IPS DF 6.9 (cell line): ENCODE measurements at regions not wholly inside any gene's neighbourhood (a gene's known extent, or its start where the extent isn't known, plus 50 kb on each side); places are given as distances from the start of the nearest gene placed in this dataset.

ENCODE experiments used
- DNase-seq: peaks from one replicate; pipeline ENCODE4 v3.0.0-alpha.2; 2013; ENCODE audit warnings: low read depth, low spot score
- H3K27ac ChIP-seq: one replicate; pipeline ENCODE4 v1.5.1; 2013; ENCODE audit warnings: low read length, control low read depth
- H3K27me3 ChIP-seq: 2 replicates; pipeline ENCODE4 v1.6.1; 2013; ENCODE audit warnings: mild to moderate bottlenecking, low read length; ENCODE audit not compliant: control insufficient read depth, insufficient read depth
- H3K36me3 ChIP-seq: 2 replicates; pipeline ENCODE4 v1.6.1; 2013; ENCODE audit warnings: low read length; ENCODE audit not compliant: control insufficient read depth, insufficient read depth
- H3K4me1 ChIP-seq: 2 replicates; pipeline ENCODE4 v1.6.1; 2013; ENCODE audit warnings: low read length; ENCODE audit not compliant: control insufficient read depth, insufficient read depth
- H3K4me3 ChIP-seq: 2 replicates; pipeline ENCODE4 v1.5.1; 2013; ENCODE audit warnings: mild to moderate bottlenecking, low read length
- H3K9me3 ChIP-seq: 2 replicates; pipeline ENCODE4 v1.6.1; 2013; ENCODE audit warnings: low read length, inconsistent platforms; ENCODE audit not compliant: control insufficient read depth, insufficient read depth
- WGBS: extraction: QIAGEN DNeasy Blood & Tissue Kit; methylation state at CpG from one replicate; pipeline ENCODE4 v1.1.7; 2013; ENCODE audit warnings: mixed read lengths, missing lambda C conversion rate; ENCODE audit not compliant: insufficient read length, insufficient coverage; 5-methylcytosine and 5-hydroxymethylcytosine counted together

- no peak for DNase-seq
- Histone ChIP-seq H3K4me3 (no peak overlapping the region), H3K27ac (no peak overlapping the region), H3K27me3 (no peaks in the 10 kb centered on the region), H3K4me1 (peaks cover 3% of the 10 kb centered on the region), H3K36me3 (no peaks in the 10 kb centered on the region), H3K9me3 (no peaks in the 10 kb centered on the region)
- WGBS = no CpG with 5 or more reads among the region's 2 CpGs
These were observed 462.0 kb downstream of the PDCD6IP start for GRCh38 chr3:34260271-34261000.

- Histone ChIP-seq H3K9me3 (no peaks in the 10 kb centered on the region), H3K4me1 (peaks cover 3% of the 10 kb centered on the region), H3K4me3 (no peak overlapping the region), H3K27ac (no peak overlapping the region), H3K27me3 (no peaks in the 10 kb centered on the region), H3K36me3 (no peaks in the 10 kb centered on the region)
- WGBS = no CpG with 5 or more reads among the region's 1 CpG
- no peak for DNase-seq
These were observed 462.6 kb downstream of the PDCD6IP start for GRCh38 chr3:34261001-34261385.

GRCh38 chr3:34263101-34263621, 464.7 kb downstream of the PDCD6IP start:
- Histone ChIP-seq H3K36me3 (no peaks in the 10 kb centered on the region), H3K27me3 (no peaks in the 10 kb centered on the region), H3K4me1 (peaks cover 3% of the 10 kb centered on the region), H3K27ac (no peak overlapping the region), H3K9me3 (no peaks in the 10 kb centered on the region), H3K4me3 (no peak overlapping the region)
- no peak for DNase-seq
- no CpG with 5 or more reads among the region's 4 CpGs for WGBS

- no CpG with 5 or more reads among the region's 5 CpGs for WGBS
- Histone ChIP-seq H3K4me3 (no peak overlapping the region), H3K9me3 (no peaks in the 10 kb centered on the region), H3K27me3 (no peaks in the 10 kb centered on the region), H3K36me3 (no peaks in the 10 kb centered on the region), H3K4me1 (no peaks in the 10 kb centered on the region; the same call in 1 of the 2 replicates), H3K27ac (no peak overlapping the region)
- DNase-seq = no peak
These were observed 466.1 kb downstream of the PDCD6IP start for GRCh38 chr3:34264337-34265041.

- H3K9me3 ChIP-seq = no peaks in the 10 kb centered on the region
- no peaks in the 10 kb centered on the region; the same call in 1 of the 2 replicates for H3K4me1 ChIP-seq
- H3K27me3 ChIP-seq = no peaks in the 10 kb centered on the region
- H3K27ac ChIP-seq = no peak overlapping the region
- no peak overlapping the region for H3K4me3 ChIP-seq
- no peak for DNase-seq
- no peaks in the 10 kb centered on the region for H3K36me3 ChIP-seq
These were observed 468.7 kb downstream of the PDCD6IP start for GRCh38 chr3:34267088-34267487.

GRCh38 chr3:34268032-34268709, 469.7 kb downstream of the PDCD6IP start:
- H3K4me3 ChIP-seq = no peak overlapping the region
- no peak overlapping the region for H3K27ac ChIP-seq
- WGBS = no CpG with 5 or more reads among the region's 4 CpGs
- no peaks in the 10 kb centered on the region for H3K27me3 ChIP-seq
- H3K9me3 ChIP-seq = no peaks in the 10 kb centered on the region
- no peak for DNase-seq
- H3K4me1 ChIP-seq = no peaks in the 10 kb centered on the region; the same call in 1 of the 2 replicates
- no peaks in the 10 kb centered on the region for H3K36me3 ChIP-seq

GRCh38 chr3:34275811-34276210, 477.4 kb downstream of the PDCD6IP start:
- no peaks in the 10 kb centered on the region for H3K9me3 ChIP-seq

GRCh38 chr3:34276342-34276741, 477.9 kb downstream of the PDCD6IP start:
- no peaks in the 10 kb centered on the region for H3K9me3 ChIP-seq
- no peak overlapping the region for H3K27ac ChIP-seq
- no peaks in the 10 kb centered on the region for H3K36me3 ChIP-seq
- no peaks in the 10 kb centered on the region for H3K4me1 ChIP-seq
- DNase-seq = no peak
- H3K4me3 ChIP-seq = no peak overlapping the region
- H3K27me3 ChIP-seq = no peaks in the 10 kb centered on the region

More at GRCh38 chr3:34275811-34276210, 477.4 kb downstream of the PDCD6IP start:
- WGBS = no CpG with 5 or more reads among the region's 2 CpGs
- H3K27ac ChIP-seq = no peak overlapping the region
- no peak for DNase-seq
- no peaks in the 10 kb centered on the region for H3K4me1 ChIP-seq
- H3K36me3 ChIP-seq = no peaks in the 10 kb centered on the region
- H3K4me3 ChIP-seq = no peak overlapping the region
- no peaks in the 10 kb centered on the region for H3K27me3 ChIP-seq

GRCh38 chr3:34277110-34277509, 478.7 kb downstream of the PDCD6IP start:
- DNase-seq = no peak
- Histone ChIP-seq H3K36me3 (no peaks in the 10 kb centered on the region), H3K27ac (no peak overlapping the region), H3K9me3 (no peaks in the 10 kb centered on the region), H3K27me3 (no peaks in the 10 kb centered on the region), H3K4me3 (no peak overlapping the region), H3K4me1 (no peaks in the 10 kb centered on the region)
- no CpG with 5 or more reads among the region's 2 CpGs for WGBS

GRCh38 chr3:34279901-34280300, 481.5 kb downstream of the PDCD6IP start:
- WGBS = no CpG with 5 or more reads among the region's 2 CpGs
- H3K27me3 ChIP-seq = no peaks in the 10 kb centered on the region

More at GRCh38 chr3:34279901-34280300, 481.5 kb downstream of the PDCD6IP start:
- no peak overlapping the region for H3K27ac ChIP-seq
- no peaks in the 10 kb centered on the region for H3K9me3 ChIP-seq
- H3K36me3 ChIP-seq = no peaks in the 10 kb centered on the region
- no peaks in the 10 kb centered on the region for H3K4me1 ChIP-seq
- H3K4me3 ChIP-seq = no peak overlapping the region
- DNase-seq = no peak
